Suprapubic skin (tissue), 3 donors: ENCODE measurements at regions not wholly inside any gene's neighbourhood (a gene's known extent, or its start where the extent isn't known, plus 50 kb on each side); places are given as distances from the start of the nearest gene placed in this dataset.

ENCODE experiments used
- CTCF ChIP-seq, 2 donors: fragments of 200-600 bp in 1 of 2; fragments of 450-650 bp in 1 of 2; sonication (generic) in 1 of 2; IDR thresholded peaks; one replicate each; pipeline ENCODE4 v1.5.1; 2016 to 2019; ENCODE audit warnings: antibody characterized with exemption in 2 of 2, mild to moderate bottlenecking in 1 of 2, moderate library complexity in 1 of 2
- POLR2A ChIP-seq, 2 donors: fragments of 450-650 bp; IDR thresholded peaks; one replicate each; pipeline ENCODE4 v1.6.1; 2017; ENCODE audit warnings: antibody characterized with exemption in 2 of 2, mild to moderate bottlenecking in 2 of 2, moderate library complexity in 2 of 2

- TF ChIP-seq CTCF (IDR thresholded peaks at IDR 0.05) (no peak), POLR2A (IDR thresholded peaks at IDR 0.05) (no peak)
These were observed 466.4 kb downstream of the DIPK2A start for GRCh38 chr3:144437989-144438388.
